OCI-LY1 (cell line): ENCODE measurements at regions not wholly inside any gene's neighbourhood (a gene's known extent, or its start where the extent isn't known, plus 50 kb on each side); places are given as distances from the start of the nearest gene placed in this dataset.

ENCODE experiments used
- H2AFZ ChIP-seq: fragments of 200-600 bp; sonication (generic), shearing (Covaris generic); 2 replicates; pipeline ENCODE4 v1.6.0; 2014; ENCODE audit warnings: antibody characterized with exemption, mild to moderate bottlenecking, low read length
- H3F3A ChIP-seq: fragments of 200-600 bp; sonication (generic), shearing (Covaris generic); 2 replicates; pipeline ENCODE4 v1.6.0; 2014; ENCODE audit warnings: mild to moderate bottlenecking, antibody characterized with exemption, low read length, moderate library complexity; ENCODE audit not compliant: insufficient read depth
- H3K27ac ChIP-seq: fragments of 200-600 bp; sonication (generic); 2 replicates; pipeline ENCODE4 v1.5.1; 2014; ENCODE audit warnings: low read length, mixed run types, mild to moderate bottlenecking, low read depth; ENCODE audit not compliant: poor library complexity, severe bottlenecking
- H3K27me3 ChIP-seq: fragments of 200-600 bp; sonication (generic); 2 replicates; pipeline ENCODE4 v1.6.0; 2014; ENCODE audit warnings: antibody characterized with exemption, mild to moderate bottlenecking, low read length, moderate library complexity; ENCODE audit not compliant: insufficient read depth
- H3K36me3 ChIP-seq: fragments of 200-600 bp; sonication (generic); 2 replicates; pipeline ENCODE4 v1.6.1; 2014; ENCODE audit warnings: mild to moderate bottlenecking, antibody characterized with exemption, low read length, moderate library complexity, mixed read lengths; ENCODE audit not compliant: insufficient read depth
- H3K4me1 ChIP-seq: fragments of 200-600 bp; sonication (generic); 2 replicates; pipeline ENCODE4 v1.5.1; 2014; ENCODE audit warnings: mild to moderate bottlenecking, low read length, moderate library complexity; ENCODE audit not compliant: insufficient read depth, severe bottlenecking
- H3K4me2 ChIP-seq: fragments of 200-600 bp; sonication (generic), shearing (Covaris generic); 2 replicates; pipeline ENCODE4 v1.6.1; 2014; ENCODE audit warnings: low read length
- H3K4me3 ChIP-seq: fragments of 200-600 bp; sonication (generic); 2 replicates; pipeline ENCODE4 v1.5.1; 2014; ENCODE audit warnings: low read length, low read depth, mild to moderate bottlenecking, mixed read lengths; ENCODE audit not compliant: poor library complexity, severe bottlenecking
- H3K79me2 ChIP-seq: fragments of 200-600 bp; shearing (Covaris generic); 2 replicates; pipeline ENCODE4 v1.6.1; 2016; ENCODE audit warnings: mixed run types, low read length, mixed read lengths; ENCODE audit not compliant: insufficient read depth
- H3K9ac ChIP-seq: fragments of 200-600 bp; sonication (generic), shearing (Covaris generic); 2 replicates; pipeline ENCODE4 v1.6.1; 2014; ENCODE audit warnings: mild to moderate bottlenecking, low read length, mixed read lengths
- H3K9me2 ChIP-seq: fragments of 200-600 bp; sonication (generic), shearing (Covaris generic); 2 replicates; pipeline ENCODE4 v1.6.1; 2014; ENCODE audit warnings: low read depth, mild to moderate bottlenecking, low read length, mixed read lengths
- H3K9me3 ChIP-seq: fragments of 200-600 bp; shearing (Covaris generic); 2 replicates; pipeline ENCODE4 v1.6.1; 2014; ENCODE audit warnings: low read length, mixed read lengths
- H4K20me1 ChIP-seq: fragments of 200-600 bp; sonication (generic), shearing (Covaris generic); 2 replicates; pipeline ENCODE4 v1.6.0; 2016; ENCODE audit warnings: mild to moderate bottlenecking, low read length; ENCODE audit not compliant: insufficient read depth
- CTCF ChIP-seq: fragments of 200-600 bp; sonication (generic), shearing (Covaris generic); IDR thresholded peaks from 2 replicates; pipeline ENCODE4 v1.5.1; 2017; ENCODE audit warnings: mild to moderate bottlenecking, antibody characterized with exemption, low read length, moderate library complexity, mixed read lengths
- EZH2 ChIP-seq: fragments of 200-600 bp; sonication (generic), shearing (Covaris generic); IDR thresholded peaks from 2 replicates; pipeline ENCODE4 v1.8.0; 2017; ENCODE audit warnings: borderline replicate concordance, mixed run types, mild to moderate bottlenecking, antibody characterized with exemption, low read length, moderate library complexity, mixed read lengths

GRCh38 chr6:26221186-26221585 is 134.0 kb downstream of the HFE start:
- Histone ChIP-seq H3K27me3 (no peaks in the 10 kb centered on the region), H3K4me3 (no peak overlapping the region), H3K36me3 (no peaks in the 10 kb centered on the region), H3K4me1 (peaks cover 58% of the 10 kb centered on the region), H3F3A (peaks cover 6% of the 10 kb centered on the region; the same call in 1 of the 2 replicates), H4K20me1 (no peaks in the 10 kb centered on the region), H3K4me2 (no peak overlapping the region), H3K27ac (peak overlapping the region; percentile 98), H3K79me2 (0 out of 2 replicates have a peak, but pooled peaks cover 9% of the 10 kb centered on the region), H3K9ac (no peak overlapping the region), H2AFZ (no peak overlapping the region), H3K9me2 (no peaks in the 10 kb centered on the region), H3K9me3 (peaks cover 4% of the 10 kb centered on the region; the same call in 1 of the 2 replicates)
- no peak for TF ChIP-seq CTCF

GRCh38 chr6:26222571-26222970 is 135.3 kb downstream of the HFE start:
- Histone ChIP-seq H3K9me3 (peaks cover 4% of the 10 kb centered on the region; the same call in 1 of the 2 replicates), H3K4me1 (peaks cover 59% of the 10 kb centered on the region), H3K27me3 (no peaks in the 10 kb centered on the region), H2AFZ (no peak overlapping the region), H3F3A (peaks cover 2% of the 10 kb centered on the region; the same call in 1 of the 2 replicates), H3K9ac (peak overlapping the region; percentile 61), H3K27ac (peak overlapping the region; percentile 98), H3K9me2 (no peaks in the 10 kb centered on the region), H3K79me2 (0 out of 2 replicates have a peak, but pooled peaks cover 9% of the 10 kb centered on the region), H3K4me2 (peak overlapping the region; percentile 84), H4K20me1 (no peaks in the 10 kb centered on the region), H3K4me3 (peak overlapping the region; percentile 57), H3K36me3 (no peaks in the 10 kb centered on the region)
- TF ChIP-seq CTCF, result no peak
- TF ChIP-seq EZH2, result no peak

GRCh38 chr6:26223228-26223627 is 136.0 kb downstream of the HFE start:
- H3K4me1 ChIP-seq, result peaks cover 52% of the 10 kb centered on the region
- TF ChIP-seq EZH2 (no peak), CTCF (no peak)
- H3F3A ChIP-seq, result no peaks in the 10 kb centered on the region
- H4K20me1 ChIP-seq, result no peaks in the 10 kb centered on the region
- no peaks in the 10 kb centered on the region for H3K36me3 ChIP-seq
- no peaks in the 10 kb centered on the region for H3K9me2 ChIP-seq
- peak overlapping the region; percentile 84 for H3K4me2 ChIP-seq
- no peaks in the 10 kb centered on the region for H3K27me3 ChIP-seq
- H3K79me2 ChIP-seq, result 0 out of 2 replicates have a peak, but pooled peaks cover 9% of the 10 kb centered on the region
- H3K4me3 ChIP-seq, result peak overlapping the region; percentile 57
- H3K9ac ChIP-seq, result peak overlapping the region; percentile 61
- peaks cover 4% of the 10 kb centered on the region; the same call in 1 of the 2 replicates for H3K9me3 ChIP-seq
- H3K27ac ChIP-seq, result peak overlapping the region; percentile 98
- H2AFZ ChIP-seq, result peak overlapping the region; percentile 19
